GM23338 (cell line): ENCODE measurements at regions not wholly inside any gene's neighbourhood (a gene's known extent, or its start where the extent isn't known, plus 50 kb on each side); places are given as distances from the start of the nearest gene placed in this dataset.

Experiments
- ATAC-seq: fragments of 200-7000 bp; cut with Tn5 transposase; 3 replicates; pipeline ENCODE4 v1.9.1; 2020
- DNase-seq: peaks from one replicate; pipeline ENCODE4 v3.0.0-alpha.2; 2015; ENCODE audit warnings: low spot score
- H2AFZ ChIP-seq: fragments of 200-600 bp; sonication (generic); 2 replicates; pipeline ENCODE4 v1.8.0; 2016; ENCODE audit warnings: antibody characterized with exemption, mild to moderate bottlenecking, moderate library complexity
- H3F3A ChIP-seq: fragments of 200-600 bp; sonication (generic); replicated peaks from 2 replicates; pipeline ENCODE4 v1.8.0; 2017; ENCODE audit warnings: antibody characterized with exemption, mixed run types, low read depth
- H3K27ac ChIP-seq: fragments of 200-600 bp; sonication (generic); 2 replicates; pipeline ENCODE4 v1.6.1; 2016; ENCODE audit warnings: low read depth
- H3K27me3 ChIP-seq: fragments of 200-600 bp; sonication (generic); 2 replicates; pipeline ENCODE4 v1.8.0; 2016; ENCODE audit warnings: mild to moderate bottlenecking, mixed run types, moderate library complexity; ENCODE audit not compliant: insufficient read depth
- H3K36me3 ChIP-seq: fragments of 200-600 bp; sonication (generic); 2 replicates; pipeline ENCODE4 v1.8.0; 2016; ENCODE audit warnings: mild to moderate bottlenecking; ENCODE audit not compliant: insufficient read depth
- H3K4me1 ChIP-seq: fragments of 200-600 bp; sonication (generic); 2 replicates; pipeline ENCODE4 v1.8.0; 2016; ENCODE audit warnings: mild to moderate bottlenecking, moderate library complexity; ENCODE audit not compliant: insufficient read depth
- H3K4me2 ChIP-seq: fragments of 200-600 bp; sonication (generic); 2 replicates; pipeline ENCODE4 v1.7.1; 2017; ENCODE audit warnings: mixed run types
- H3K4me3 ChIP-seq: fragments of 200-600 bp; sonication (generic); 2 replicates; pipeline ENCODE4 v1.6.1; 2016; ENCODE audit warnings: mixed run types
- H3K79me2 ChIP-seq: fragments of 200-600 bp; sonication (generic); replicated peaks from 2 replicates; pipeline ENCODE4 v1.8.0; 2017; ENCODE audit warnings: mild to moderate bottlenecking; ENCODE audit not compliant: insufficient read depth
- H3K9me2 ChIP-seq: fragments of 200-600 bp; sonication (generic); 2 replicates; pipeline ENCODE4 v1.8.0; 2017; ENCODE audit not compliant: insufficient read depth
- H4K20me1 ChIP-seq: fragments of 200-600 bp; sonication (generic); replicated peaks from 2 replicates; pipeline ENCODE4 v1.8.0; 2017; ENCODE audit warnings: mild to moderate bottlenecking; ENCODE audit not compliant: insufficient read depth
- H3K27ac Mint-ChIP-seq: 2 replicates; pipeline ENCODE4 v1.8.0; 2020; ENCODE audit warnings: inconsistent platforms, mild to moderate bottlenecking, moderate library complexity, mixed read lengths
- H3K27me3 Mint-ChIP-seq: 3 replicates; pipeline ENCODE4 v1.8.0; 2022; ENCODE audit warnings: low read depth, mild to moderate bottlenecking, moderate library complexity, mixed read lengths, inconsistent platforms; ENCODE audit not compliant: insufficient read depth, poor library complexity
- H3K36me3 Mint-ChIP-seq: 3 replicates; pipeline ENCODE4 v1.8.0; 2021; ENCODE audit warnings: low read depth, mild to moderate bottlenecking, inconsistent platforms, moderate library complexity, mixed read lengths
- H3K4me1 Mint-ChIP-seq: 3 replicates; pipeline ENCODE4 v1.8.0; 2020; ENCODE audit warnings: mild to moderate bottlenecking, inconsistent platforms, mixed read lengths
- H3K4me3 Mint-ChIP-seq: 3 replicates; pipeline ENCODE4 v1.8.0; 2021; ENCODE audit warnings: moderate library complexity, mild to moderate bottlenecking, inconsistent platforms, mixed read lengths
- H3K9me3 Mint-ChIP-seq: 3 replicates; pipeline ENCODE4 v1.8.0; 2020; ENCODE audit warnings: moderate library complexity, mild to moderate bottlenecking, inconsistent platforms, mixed read lengths
- CTCF ChIP-seq, 2 experiments: fragments of 200-600 bp in 1 of 2; sonication (generic) in 1 of 2; conservative IDR thresholded peaks; 2 replicates each; pipeline versions ENCODE4 v1.5.1 to v1.6.1; 2016 to 2017; ENCODE audit warnings: antibody characterized with exemption in 2 of 2, low read depth in 2 of 2, mild to moderate bottlenecking in 2 of 2, moderate library complexity in 1 of 2
- ETS1 ChIP-seq: IDR thresholded peaks from 2 replicates; pipeline ENCODE4 v1.6.1; 2016; ENCODE audit warnings: antibody characterized with exemption
- JUNB ChIP-seq: IDR thresholded peaks from one replicate; pipeline ENCODE4 v1.6.1; 2016; ENCODE audit warnings: antibody characterized with exemption; ENCODE audit not compliant: unreplicated experiment
- STAT1 ChIP-seq: IDR thresholded peaks from one replicate; pipeline ENCODE4 v1.6.1; 2016; ENCODE audit warnings: antibody characterized with exemption; ENCODE audit not compliant: unreplicated experiment
- ZNF114 ChIP-seq: fragments of 250-450 bp; sonication (Bioruptor Pico); IDR thresholded peaks from 2 replicates; pipeline ENCODE4 v1.5.0; 2020; ENCODE audit warnings: mild to moderate bottlenecking, moderate library complexity
- ZNF331 ChIP-seq: fragments of 250-450 bp; sonication (Bioruptor Pico); IDR thresholded peaks from 2 replicates; pipeline ENCODE4 v1.5.0; 2020; ENCODE audit warnings: low read depth, mild to moderate bottlenecking, moderate library complexity
- ZNF462 ChIP-seq: fragments of 250-450 bp; sonication (Bioruptor Pico); IDR thresholded peaks from 2 replicates; pipeline ENCODE4 v1.5.0; 2020; ENCODE audit warnings: mild to moderate bottlenecking, moderate library complexity

GRCh38 chr1:194184974-194185373 is 998.6 kb upstream of the B3GALT2 start (continued):
- TF ChIP-seq ZNF462 (CRISPR knock-in tag), result no peak
- no peak for TF ChIP-seq JUNB
- no peak for TF ChIP-seq CTCF (conservative IDR thresholded peaks at IDR 0.05; ENCODE audit: low read depth in 2 of 2)

- Histone ChIP-seq H4K20me1 (no peaks in the 10 kb centered on the region), H3F3A (no peaks in the 10 kb centered on the region), H3K27me3 (no peaks in the 10 kb centered on the region), H2AFZ (no peak overlapping the region), H3K79me2 (no peaks in the 10 kb centered on the region), H3K4me1 (no peaks in the 10 kb centered on the region), H3K4me3 (no peak overlapping the region), H3K4me2 (no peak overlapping the region), H3K9me2 (no peaks in the 10 kb centered on the region; the same call in 1 of the 2 replicates), H3K36me3 (no peaks in the 10 kb centered on the region), H3K27ac (no peak overlapping the region)
- H3K36me3 Mint-ChIP-seq, result peaks cover 6% of the 10 kb centered on the region; the same call in 2 of the 3 replicates
- H3K27me3 Mint-ChIP-seq, result no peaks in the 10 kb centered on the region
- peaks cover 9% of the 10 kb centered on the region for H3K9me3 Mint-ChIP-seq
- no peaks in the 10 kb centered on the region for H3K4me1 Mint-ChIP-seq
- no peak overlapping the region for H3K27ac Mint-ChIP-seq
- no peak overlapping the region for H3K4me3 Mint-ChIP-seq
- ATAC-seq (no peak), DNase-seq (no peak)
- TF ChIP-seq ZNF331 (CRISPR knock-in tag) (no peak), JUNB (no peak), ZNF462 (CRISPR knock-in tag) (no peak), ZNF114 (CRISPR knock-in tag) (no peak), STAT1 (no peak), ETS1 (no peak)
These were observed 998.0 kb upstream of the B3GALT2 start for GRCh38 chr1:194184425-194184824.
